ENCODE measurements at regions not wholly inside any gene's neighbourhood (a gene's known extent, or its start where the extent isn't known, plus 50 kb on each side); places are given as distances from the start of the nearest gene placed in this dataset.

GRCh38 chr17:33371377-33371776, 78.3 kb upstream of the ASIC2 start:
- ATAC-seq, result no peak
- TF ChIP-seq RARB (CRISPR knock-in tag; IDR thresholded peaks at IDR 0.05) (no peak), SNAI2 (CRISPR knock-in tag; IDR thresholded peaks at IDR 0.05) (no peak), GLIS3 (CRISPR knock-in tag; IDR thresholded peaks at IDR 0.05) (no peak), OSR1 (CRISPR knock-in tag; IDR thresholded peaks at IDR 0.05) (no peak), CREB5 (CRISPR knock-in tag; IDR thresholded peaks at IDR 0.05; ENCODE audit: low read depth) (no peak), CSRNP3 (CRISPR knock-in tag; IDR thresholded peaks at IDR 0.05) (no peak), ZFP3 (CRISPR knock-in tag; IDR thresholded peaks at IDR 0.05) (no peak), ZC3H10 (CRISPR knock-in tag; IDR thresholded peaks at IDR 0.05) (no peak)

GRCh38 chr17:33373273-33373672, 80.2 kb upstream of the ASIC2 start:
- TF ChIP-seq ZFP3 (CRISPR knock-in tag; IDR thresholded peaks at IDR 0.05) (no peak), TOX (CRISPR knock-in tag; IDR thresholded peaks at IDR 0.05; ENCODE audit: borderline replicate concordance) (no peak), CSDC2 (CRISPR knock-in tag; IDR thresholded peaks at IDR 0.05) (no peak), POU6F1 (CRISPR knock-in tag; IDR thresholded peaks at IDR 0.05; ENCODE audit: borderline replicate concordance, low read depth) (no peak), TSHZ2 (CRISPR knock-in tag; IDR thresholded peaks at IDR 0.05) (no peak), TCF4 (CRISPR knock-in tag; IDR thresholded peaks at IDR 0.05; ENCODE audit: borderline replicate concordance) (no peak)

GRCh38 chr17:33375103-33375502, 82.0 kb upstream of the ASIC2 start:
- no peak for TF ChIP-seq ARNTL (CRISPR knock-in tag; IDR thresholded peaks at IDR 0.05; ENCODE audit: borderline replicate concordance, low read depth)
- no peak for TF ChIP-seq ZNF565 (CRISPR knock-in tag; conservative IDR thresholded peaks at IDR 0.05; ENCODE audit: low read depth)
- TF ChIP-seq RARB (CRISPR knock-in tag; IDR thresholded peaks at IDR 0.05), result no peak
- no peak for ATAC-seq

More at GRCh38 chr17:33373273-33373672, 80.2 kb upstream of the ASIC2 start:
- no peak for ATAC-seq

- no peak for TF ChIP-seq OSR1 (CRISPR knock-in tag; IDR thresholded peaks at IDR 0.05)
- no peak for TF ChIP-seq ZNF70 (CRISPR knock-in tag; IDR thresholded peaks at IDR 0.05)
- TF ChIP-seq PATZ1 (CRISPR knock-in tag; IDR thresholded peaks at IDR 0.05; ENCODE audit: borderline replicate concordance), result no peak
- TF ChIP-seq ZFP3 (CRISPR knock-in tag; IDR thresholded peaks at IDR 0.05), result no peak
- no peak for TF ChIP-seq POU6F1 (CRISPR knock-in tag; IDR thresholded peaks at IDR 0.05; ENCODE audit: borderline replicate concordance, low read depth)
- no peak for ATAC-seq
Observed at GRCh38 chr17:33375783-33376182, 82.7 kb upstream of the ASIC2 start.
